ENCODE measurements at regions not wholly inside any gene's neighbourhood (a gene's known extent, or its start where the extent isn't known, plus 50 kb on each side); places are given as distances from the start of the nearest gene placed in this dataset.

- Histone ChIP-seq H4K8ac (replicated peaks; ENCODE audit: insufficient read length, low read depth, low read length) (no peak overlapping the region), H3T11ph (ENCODE audit: low read length) (no peak overlapping the region), H2BK15ac (ENCODE audit: low read depth, low read length) (no peak overlapping the region), H3K4ac (ENCODE audit: low read depth, low read length) (no peak overlapping the region), H4K20me1 (ENCODE audit: control insufficient read depth, insufficient read depth, insufficient read length) (no peaks in the 10 kb centered on the region), H3K79me2 (ENCODE audit: insufficient read depth, low read length) (no peaks in the 10 kb centered on the region), H3K9ac (ENCODE audit: extremely low read depth, insufficient read length, low read length) (no peak overlapping the region), H3K4me2 (ENCODE audit: insufficient read depth, insufficient read length, low read length) (no peak overlapping the region), H2BK5ac (ENCODE audit: insufficient read length, low read length) (no peak overlapping the region), H3K9me3 (ENCODE audit: control insufficient read depth, low read depth, low read length) (no peaks in the 10 kb centered on the region), H3K56ac (ENCODE audit: insufficient read length, low read depth, low read length) (no peak overlapping the region), H2BK120ac (ENCODE audit: low read depth, low read length, poor library complexity, severe bottlenecking) (no peak overlapping the region), H3K14ac (ENCODE audit: insufficient read depth, low read length) (no peak overlapping the region), H4K5ac (ENCODE audit: insufficient read length, low read depth, low read length) (no peak overlapping the region), H3K27me3 (ENCODE audit: insufficient read depth, low read length) (no peaks in the 10 kb centered on the region), H3K4me1 (ENCODE audit: insufficient read depth, low read length) (no peaks in the 10 kb centered on the region), H3K18ac (ENCODE audit: insufficient read length, low read depth, low read length) (no peak overlapping the region), H3K27ac (ENCODE audit: insufficient read length, low read depth, low read length) (no peak overlapping the region), H3K23me2 (ENCODE audit: insufficient read length, low read depth, low read length, poor library complexity, severe bottlenecking) (no peaks in the 10 kb centered on the region), H2BK12ac (ENCODE audit: insufficient read length, low read depth, low read length) (no peak overlapping the region), H2AK5ac (ENCODE audit: insufficient read length, low read length) (no peak overlapping the region), H3K79me1 (ENCODE audit: insufficient read depth, low read depth, low read length, poor library complexity, severe bottlenecking) (no peaks in the 10 kb centered on the region), H2BK20ac (ENCODE audit: low read depth, low read length, poor library complexity, severe bottlenecking) (no peak overlapping the region), H4K91ac (ENCODE audit: insufficient read length, low read depth, low read length) (no peak overlapping the region), H2AFZ (ENCODE audit: low read length) (no peak overlapping the region), H3K23ac (ENCODE audit: insufficient read length, low read depth, low read length) (no peak overlapping the region)
- H3K27ac Mint-ChIP-seq: no peak overlapping the region; a peak in 1 of 7 replicates
- H3K27me3 Mint-ChIP-seq (ENCODE audit: low read depth): no peaks in the 10 kb centered on the region
- no peak for DNase-seq
- H3K36me3 Mint-ChIP-seq (ENCODE audit: insufficient read depth in 1 of 3, low read depth in 3 of 3): no peaks in the 10 kb centered on the region; a peak in 1 of 7 replicates
- no peaks in the 10 kb centered on the region; a peak in 2 of 5 replicates for H3K9me3 Mint-ChIP-seq
- no peaks in the 10 kb centered on the region; a peak in 1 of 4 replicates for H3K4me1 Mint-ChIP-seq
- no peak for TF ChIP-seq CTCF (conservative IDR thresholded peaks at IDR 0.05)
- H3K4me3 Mint-ChIP-seq: no peak overlapping the region
These were observed 754.8 kb upstream of the SLITRK6 start for GRCh38 chr13:86554066-86554465.

Measured in H9 (cell line).